RCC 7860 (cell line): ENCODE measurements at regions not wholly inside any gene's neighbourhood (a gene's known extent, or its start where the extent isn't known, plus 50 kb on each side); places are given as distances from the start of the nearest gene placed in this dataset.

Source experiments
- DNase-seq: peaks from one replicate; pipeline ENCODE4 v3.0.0-alpha.2; 2015; ENCODE audit warnings: low spot score
- FAIRE-seq: peaks from 2 replicates; lab custom pipeline; 2012; peaks lifted over from hg19 to GRCh38; lab: Jason Lieb, UNC

GRCh38 chr2:117755768-117756167 is 58.7 kb upstream of the DDX18 start:
- DNase-seq (no peak), FAIRE-seq (no peak)

- DNase-seq (no peak), FAIRE-seq (no peak)
Measured at GRCh38 chr2:117760916-117761315, 53.6 kb upstream of the DDX18 start.

GRCh38 chr2:117762454-117762853 is 52.0 kb upstream of the DDX18 start:
- FAIRE-seq: no peak
- DNase-seq: no peak

DNA sequence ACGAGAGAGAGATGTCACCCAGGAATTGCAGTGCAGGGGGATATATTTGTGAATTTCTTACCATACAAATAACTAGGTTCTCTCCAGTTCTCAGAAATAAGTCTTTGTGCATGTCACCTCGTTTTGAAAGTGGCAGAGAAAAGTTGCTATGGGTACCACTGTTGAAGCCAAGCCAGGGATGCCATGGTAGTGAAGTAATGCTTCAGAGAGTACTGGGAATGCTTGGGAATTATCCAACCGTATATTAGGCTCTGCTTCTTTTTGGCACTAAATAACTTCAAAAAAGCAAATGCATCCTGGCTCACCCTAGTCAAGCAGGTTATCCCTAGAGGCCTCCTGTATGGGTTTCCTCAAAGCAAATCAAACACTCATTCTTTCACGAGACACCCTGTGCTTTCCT is 50.7 kb upstream of the DDX18 start:
- peak; percentile 47 for DNase-seq
- no peak for FAIRE-seq
